Fibroblast of lung (primary cell): ENCODE measurements at regions not wholly inside any gene's neighbourhood (a gene's known extent, or its start where the extent isn't known, plus 50 kb on each side); places are given as distances from the start of the nearest gene placed in this dataset.

Experiments used
- DNase-seq, 2 donors: peaks; one replicate each; pipeline versions ENCODE4 v3.0.0 to v3.0.0-alpha.2; 2010; ENCODE audit warnings: low read depth in 2 of 2
- H2AFZ ChIP-seq: 2 replicates; pipeline ENCODE4 v1.5.1; 2012; ENCODE audit warnings: low read length, control low read depth, inconsistent platforms
- H3K27ac ChIP-seq: 2 replicates; pipeline ENCODE4 v1.5.1; 2011; ENCODE audit warnings: low read length, control low read depth; ENCODE audit not compliant: insufficient read depth
- H3K27me3 ChIP-seq: 2 replicates; pipeline ENCODE4 v1.5.1; 2011; ENCODE audit warnings: mild to moderate bottlenecking, low read length; ENCODE audit not compliant: control insufficient read depth, insufficient read depth
- H3K36me3 ChIP-seq: 2 replicates; pipeline ENCODE4 v1.5.1; 2011; ENCODE audit warnings: low read length; ENCODE audit not compliant: control insufficient read depth, insufficient read depth
- H3K4me1 ChIP-seq: 2 replicates; pipeline ENCODE4 v1.5.1; 2011; ENCODE audit warnings: low read length; ENCODE audit not compliant: control insufficient read depth, insufficient read depth; ENCODE audit errors: extremely low read depth
- H3K4me2 ChIP-seq: 2 replicates; pipeline ENCODE4 v1.5.1; 2011; ENCODE audit warnings: low read length, control low read depth; ENCODE audit not compliant: insufficient read depth; ENCODE audit errors: extremely low read depth
- H3K4me3 ChIP-seq, 4 experiments: fragments of 200-600 bp in 1 of 4; sonication (generic) in 1 of 4; replicated peaks in 1 of 4; 2 replicates each; pipeline ENCODE4 v1.5.1; 2011 to 2016; ENCODE audit warnings: low read length in 4 of 4, low read depth in 3 of 4, mild to moderate bottlenecking in 3 of 4, control low read depth in 2 of 4, inconsistent platforms in 1 of 4, mixed read lengths in 1 of 4; ENCODE audit not compliant: insufficient read depth in 1 of 4; ENCODE audit errors: control extremely low read depth in 1 of 4
- H3K79me2 ChIP-seq: 2 replicates; pipeline ENCODE4 v1.5.1; 2012; ENCODE audit warnings: mild to moderate bottlenecking, low read length, inconsistent platforms; ENCODE audit not compliant: control insufficient read depth, insufficient read depth
- H3K9ac ChIP-seq: 2 replicates; pipeline ENCODE4 v1.5.1; 2011; ENCODE audit warnings: mild to moderate bottlenecking, low read length, control low read depth; ENCODE audit not compliant: insufficient read depth
- H3K9me3 ChIP-seq: 2 replicates; pipeline ENCODE4 v1.5.1; 2012; ENCODE audit warnings: low read depth, low read length; ENCODE audit not compliant: control insufficient read depth, insufficient read depth
- H4K20me1 ChIP-seq: 2 replicates; pipeline ENCODE4 v1.5.1; 2011; ENCODE audit warnings: low read length; ENCODE audit not compliant: control insufficient read depth, insufficient read depth; ENCODE audit errors: extremely low read depth
- EZH2 ChIP-seq: IDR thresholded peaks from 2 replicates; pipeline ENCODE4 v1.5.1; 2012; ENCODE audit warnings: low read length, control low read depth, mild to moderate bottlenecking; ENCODE audit errors: missing control alignments
- TF ChIP-seq, protein P1 (sequence below), 2 donors: IDR thresholded peaks in 1 of 2; conservative IDR thresholded peaks in 1 of 2; 1 replicate in 1 of 2; 2 replicates in 1 of 2; pipeline ENCODE4 v1.5.1; 2011 to 2012; ENCODE audit warnings: low read length in 2 of 2, control low read depth in 1 of 2, inconsistent platforms in 1 of 2, low read depth in 1 of 2, mild to moderate bottlenecking in 1 of 2

DNA sequence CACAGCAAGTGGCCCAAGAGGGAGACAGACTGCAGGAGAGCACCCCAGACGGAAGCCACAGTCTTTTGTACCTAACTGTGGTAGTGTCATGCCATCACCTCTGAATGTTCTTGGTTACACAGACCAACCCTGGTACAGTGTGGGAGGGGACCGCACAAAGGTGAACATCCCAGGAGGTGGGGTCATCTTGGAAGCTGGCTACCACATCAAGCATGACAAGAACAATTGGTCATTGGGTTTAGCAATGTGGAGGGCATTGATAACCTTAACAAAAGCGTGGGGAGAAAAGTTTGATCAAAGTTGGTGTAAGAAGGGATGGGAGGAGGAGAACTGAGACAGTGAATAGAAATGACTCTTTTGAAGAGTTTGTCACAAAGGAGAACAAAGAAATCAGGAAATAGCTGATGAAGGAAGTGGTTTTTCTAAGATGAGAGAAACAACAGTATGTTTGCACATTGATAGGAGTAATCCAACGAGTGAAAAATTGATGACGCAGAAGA is 87.1 kb upstream of the CACNA1E start:
- Histone ChIP-seq H3K79me2 (no peaks in the 10 kb centered on the region), H3K4me2 (no peak overlapping the region), H3K4me1 (no peaks in the 10 kb centered on the region), H4K20me1 (no peaks in the 10 kb centered on the region), H3K9me3 (no peaks in the 10 kb centered on the region), H3K27me3 (no peaks in the 10 kb centered on the region), H2AFZ (no peak overlapping the region), H3K27ac (no peak overlapping the region), H3K9ac (no peak overlapping the region), H3K4me3 (no peak overlapping the region), H3K36me3 (no peaks in the 10 kb centered on the region)
- no peak for DNase-seq
- TF ChIP-seq EZH2, result no peak
- TF ChIP-seq, protein P1, sequence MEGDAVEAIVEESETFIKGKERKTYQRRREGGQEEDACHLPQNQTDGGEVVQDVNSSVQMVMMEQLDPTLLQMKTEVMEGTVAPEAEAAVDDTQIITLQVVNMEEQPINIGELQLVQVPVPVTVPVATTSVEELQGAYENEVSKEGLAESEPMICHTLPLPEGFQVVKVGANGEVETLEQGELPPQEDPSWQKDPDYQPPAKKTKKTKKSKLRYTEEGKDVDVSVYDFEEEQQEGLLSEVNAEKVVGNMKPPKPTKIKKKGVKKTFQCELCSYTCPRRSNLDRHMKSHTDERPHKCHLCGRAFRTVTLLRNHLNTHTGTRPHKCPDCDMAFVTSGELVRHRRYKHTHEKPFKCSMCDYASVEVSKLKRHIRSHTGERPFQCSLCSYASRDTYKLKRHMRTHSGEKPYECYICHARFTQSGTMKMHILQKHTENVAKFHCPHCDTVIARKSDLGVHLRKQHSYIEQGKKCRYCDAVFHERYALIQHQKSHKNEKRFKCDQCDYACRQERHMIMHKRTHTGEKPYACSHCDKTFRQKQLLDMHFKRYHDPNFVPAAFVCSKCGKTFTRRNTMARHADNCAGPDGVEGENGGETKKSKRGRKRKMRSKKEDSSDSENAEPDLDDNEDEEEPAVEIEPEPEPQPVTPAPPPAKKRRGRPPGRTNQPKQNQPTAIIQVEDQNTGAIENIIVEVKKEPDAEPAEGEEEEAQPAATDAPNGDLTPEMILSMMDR (conservative IDR thresholded peaks at IDR 0.05 in 1 of 2, IDR thresholded peaks at IDR 0.05 in 1 of 2; ENCODE audit: low read depth in 1 of 2, low read length in 2 of 2), result no peak

DNA sequence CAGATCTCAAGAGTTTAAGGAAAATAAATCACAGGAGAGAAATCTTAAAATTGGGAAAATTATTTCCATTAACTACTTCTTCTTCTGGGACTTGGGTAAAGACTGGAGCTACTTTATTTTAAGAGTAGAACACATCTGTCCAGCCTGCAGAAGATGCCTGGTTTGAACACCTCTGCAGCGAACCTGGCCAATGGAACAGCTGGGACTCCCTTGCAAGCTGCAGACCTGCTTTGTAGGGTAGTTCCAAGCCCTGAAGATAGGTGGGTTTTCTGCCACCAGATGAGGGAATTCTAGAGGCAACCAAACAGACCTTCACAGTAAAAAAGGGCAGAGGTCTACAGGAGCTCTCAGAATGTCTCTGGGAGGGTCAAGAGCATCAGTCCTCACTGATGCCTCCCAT is 86.5 kb upstream of the CACNA1E start:
- Histone ChIP-seq H2AFZ (no peak overlapping the region), H3K4me2 (no peak overlapping the region), H3K4me3 (no peak overlapping the region), H3K27me3 (no peaks in the 10 kb centered on the region), H3K36me3 (no peaks in the 10 kb centered on the region), H4K20me1 (no peaks in the 10 kb centered on the region), H3K9ac (no peak overlapping the region), H3K4me1 (no peaks in the 10 kb centered on the region), H3K27ac (no peak overlapping the region), H3K9me3 (no peaks in the 10 kb centered on the region), H3K79me2 (no peaks in the 10 kb centered on the region)
- no peak for TF ChIP-seq EZH2
- TF ChIP-seq, protein P1 (conservative IDR thresholded peaks at IDR 0.05 in 1 of 2, IDR thresholded peaks at IDR 0.05 in 1 of 2; ENCODE audit: low read depth in 1 of 2, low read length in 2 of 2), result no peak
- no peak for DNase-seq

DNA sequence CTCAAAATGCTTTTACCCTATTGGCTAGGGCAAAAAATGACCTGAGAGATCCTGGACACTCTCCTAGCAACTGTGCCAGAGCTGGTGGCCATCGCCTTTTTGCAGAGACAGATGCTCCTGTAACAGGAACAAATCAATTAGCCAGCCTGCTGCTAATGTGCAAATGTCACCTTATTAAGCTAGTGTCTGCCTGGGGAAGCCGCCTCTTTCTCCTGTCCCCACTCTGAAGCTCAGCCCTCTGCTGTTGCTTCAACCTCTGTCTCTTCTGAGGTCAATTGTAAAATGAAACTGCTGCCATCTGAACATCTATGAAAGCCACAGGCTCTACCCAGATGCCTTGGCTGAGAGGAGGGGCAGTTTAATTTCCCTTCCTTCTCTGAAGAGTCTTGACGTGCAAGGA is 85.5 kb upstream of the CACNA1E start:
- Histone ChIP-seq H3K79me2 (no peaks in the 10 kb centered on the region), H3K4me2 (no peak overlapping the region), H3K4me3 (no peak overlapping the region), H3K9me3 (no peaks in the 10 kb centered on the region), H3K4me1 (no peaks in the 10 kb centered on the region), H4K20me1 (no peaks in the 10 kb centered on the region), H3K27ac (no peak overlapping the region), H3K36me3 (no peaks in the 10 kb centered on the region), H3K9ac (no peak overlapping the region), H3K27me3 (no peaks in the 10 kb centered on the region), H2AFZ (no peak overlapping the region)
- TF ChIP-seq, protein P1 (conservative IDR thresholded peaks at IDR 0.05 in 1 of 2, IDR thresholded peaks at IDR 0.05 in 1 of 2; ENCODE audit: low read depth in 1 of 2, low read length in 2 of 2), result no peak
- TF ChIP-seq EZH2, result no peak
- no peak for DNase-seq
